Testis (tissue), 2 donors: ENCODE measurements at regions not wholly inside any gene's neighbourhood (a gene's known extent, or its start where the extent isn't known, plus 50 kb on each side); places are given as distances from the start of the nearest gene placed in this dataset.
"Not testable (repeated sequence)": the region's sequence is repeated elsewhere in the genome, so short reads cannot be mapped to it uniquely, and the experiment has no call there.

ENCODE experiments used
- POLR2A ChIP-seq: fragments of 450-650 bp; IDR thresholded peaks from one replicate; pipeline ENCODE4 v1.6.1; 2017; ENCODE audit warnings: antibody characterized with exemption, mild to moderate bottlenecking, moderate library complexity
- TF ChIP-seq, protein P1 (sequence below), 3 experiments: fragments of 450-650 bp in 2 of 3; fragments of 200-600 bp in 1 of 3; sonication (generic) in 1 of 3; IDR thresholded peaks; one replicate each; pipeline ENCODE4 v1.5.1; 2016 to 2019; ENCODE audit warnings: antibody characterized with exemption in 3 of 3, mild to moderate bottlenecking in 2 of 3, moderate library complexity in 1 of 3

DNA sequence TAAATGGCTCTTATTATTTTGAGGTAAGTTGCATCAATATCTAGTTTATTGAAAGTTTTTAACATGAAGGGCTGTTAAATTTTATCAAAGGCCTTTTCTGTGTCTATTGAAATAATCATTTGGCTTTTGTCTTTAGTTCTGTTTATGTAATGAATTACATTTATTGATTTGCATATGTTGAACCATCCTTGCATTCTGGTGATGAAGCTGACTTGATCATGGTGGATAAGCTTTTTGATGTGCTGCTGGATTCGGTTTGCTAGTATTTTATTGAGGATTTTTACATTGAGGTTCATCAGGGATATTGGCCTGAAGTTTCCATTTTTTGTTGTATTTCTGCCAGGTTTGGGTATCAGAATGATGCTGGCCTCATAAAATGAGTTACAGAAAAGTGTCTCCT, 691.5 kb upstream of the B3GALT2 start:
- TF ChIP-seq, protein P1, sequence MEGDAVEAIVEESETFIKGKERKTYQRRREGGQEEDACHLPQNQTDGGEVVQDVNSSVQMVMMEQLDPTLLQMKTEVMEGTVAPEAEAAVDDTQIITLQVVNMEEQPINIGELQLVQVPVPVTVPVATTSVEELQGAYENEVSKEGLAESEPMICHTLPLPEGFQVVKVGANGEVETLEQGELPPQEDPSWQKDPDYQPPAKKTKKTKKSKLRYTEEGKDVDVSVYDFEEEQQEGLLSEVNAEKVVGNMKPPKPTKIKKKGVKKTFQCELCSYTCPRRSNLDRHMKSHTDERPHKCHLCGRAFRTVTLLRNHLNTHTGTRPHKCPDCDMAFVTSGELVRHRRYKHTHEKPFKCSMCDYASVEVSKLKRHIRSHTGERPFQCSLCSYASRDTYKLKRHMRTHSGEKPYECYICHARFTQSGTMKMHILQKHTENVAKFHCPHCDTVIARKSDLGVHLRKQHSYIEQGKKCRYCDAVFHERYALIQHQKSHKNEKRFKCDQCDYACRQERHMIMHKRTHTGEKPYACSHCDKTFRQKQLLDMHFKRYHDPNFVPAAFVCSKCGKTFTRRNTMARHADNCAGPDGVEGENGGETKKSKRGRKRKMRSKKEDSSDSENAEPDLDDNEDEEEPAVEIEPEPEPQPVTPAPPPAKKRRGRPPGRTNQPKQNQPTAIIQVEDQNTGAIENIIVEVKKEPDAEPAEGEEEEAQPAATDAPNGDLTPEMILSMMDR (IDR thresholded peaks at IDR 0.05) = not testable (repeated sequence)
- not testable (repeated sequence) for TF ChIP-seq POLR2A
